ENCODE measurements at regions not wholly inside any gene's neighbourhood (a gene's known extent, or its start where the extent isn't known, plus 50 kb on each side); places are given as distances from the start of the nearest gene placed in this dataset.

DNA sequence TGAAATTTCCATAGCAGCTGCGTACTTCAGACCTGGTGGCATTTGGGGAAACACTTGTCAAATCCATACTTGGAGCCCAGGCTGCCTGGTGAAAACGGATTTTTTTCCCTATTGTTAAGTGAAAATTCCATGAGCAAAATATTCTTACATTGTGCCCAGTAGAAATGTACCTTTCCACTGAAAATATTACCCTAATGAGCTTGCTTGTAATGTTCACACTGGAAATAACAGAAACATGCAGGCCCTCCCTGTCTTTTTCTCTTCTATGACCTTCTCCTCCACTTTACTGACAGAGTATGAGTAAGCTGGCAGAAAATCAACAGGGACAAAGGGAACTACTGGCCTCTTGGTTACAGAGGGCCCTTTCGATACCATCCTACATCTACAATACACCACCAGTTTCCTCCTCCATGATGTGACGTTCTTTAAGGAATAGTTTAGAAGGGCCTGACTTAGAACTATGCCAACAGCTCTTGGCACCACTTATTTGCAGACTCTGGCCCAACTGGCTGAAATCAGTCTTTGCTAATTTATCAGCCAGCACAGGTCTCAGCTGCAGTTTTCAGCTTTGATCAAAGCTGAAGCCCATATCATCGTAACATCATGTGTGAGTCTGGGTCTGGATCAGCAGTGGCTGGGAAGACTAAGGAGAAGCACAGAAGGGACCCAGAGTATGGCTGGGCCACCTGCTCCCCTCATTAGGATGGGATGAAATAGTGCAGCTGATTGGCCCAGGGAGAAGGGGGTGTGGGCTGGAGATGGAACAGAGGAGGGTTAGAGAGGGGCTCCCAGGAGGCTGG is 272.2 kb upstream of the ID2 start:
- no peak overlapping the region for H3K4me3 ChIP-seq (ENCODE audit: low read depth, low read length)
- TF ChIP-seq, protein P1, sequence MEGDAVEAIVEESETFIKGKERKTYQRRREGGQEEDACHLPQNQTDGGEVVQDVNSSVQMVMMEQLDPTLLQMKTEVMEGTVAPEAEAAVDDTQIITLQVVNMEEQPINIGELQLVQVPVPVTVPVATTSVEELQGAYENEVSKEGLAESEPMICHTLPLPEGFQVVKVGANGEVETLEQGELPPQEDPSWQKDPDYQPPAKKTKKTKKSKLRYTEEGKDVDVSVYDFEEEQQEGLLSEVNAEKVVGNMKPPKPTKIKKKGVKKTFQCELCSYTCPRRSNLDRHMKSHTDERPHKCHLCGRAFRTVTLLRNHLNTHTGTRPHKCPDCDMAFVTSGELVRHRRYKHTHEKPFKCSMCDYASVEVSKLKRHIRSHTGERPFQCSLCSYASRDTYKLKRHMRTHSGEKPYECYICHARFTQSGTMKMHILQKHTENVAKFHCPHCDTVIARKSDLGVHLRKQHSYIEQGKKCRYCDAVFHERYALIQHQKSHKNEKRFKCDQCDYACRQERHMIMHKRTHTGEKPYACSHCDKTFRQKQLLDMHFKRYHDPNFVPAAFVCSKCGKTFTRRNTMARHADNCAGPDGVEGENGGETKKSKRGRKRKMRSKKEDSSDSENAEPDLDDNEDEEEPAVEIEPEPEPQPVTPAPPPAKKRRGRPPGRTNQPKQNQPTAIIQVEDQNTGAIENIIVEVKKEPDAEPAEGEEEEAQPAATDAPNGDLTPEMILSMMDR (IDR thresholded peaks at IDR 0.05; ENCODE audit: low read depth, low read length) = no peak

DNA sequence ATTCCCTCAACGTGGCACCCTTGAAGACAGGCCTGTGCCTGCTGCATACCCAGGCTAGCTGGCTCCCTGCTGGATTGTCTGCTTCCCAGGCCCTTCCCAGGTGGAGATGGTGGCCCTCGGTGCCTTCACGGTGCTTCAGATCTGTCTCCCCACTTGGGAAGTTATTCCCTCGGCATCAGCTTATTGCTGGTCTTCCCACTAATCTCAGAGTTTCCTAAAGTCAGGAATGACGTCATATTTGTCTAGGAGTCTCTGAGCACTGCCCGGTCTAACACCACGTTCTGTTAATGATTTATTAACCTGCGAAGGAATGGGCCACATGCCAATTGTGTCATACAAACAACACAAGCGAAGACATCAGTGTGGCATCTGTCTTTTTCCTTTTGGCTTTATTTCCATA is 269.8 kb upstream of the ID2 start:
- TF ChIP-seq, protein P1 (IDR thresholded peaks at IDR 0.05; ENCODE audit: low read depth, low read length) = no peak

DNA sequence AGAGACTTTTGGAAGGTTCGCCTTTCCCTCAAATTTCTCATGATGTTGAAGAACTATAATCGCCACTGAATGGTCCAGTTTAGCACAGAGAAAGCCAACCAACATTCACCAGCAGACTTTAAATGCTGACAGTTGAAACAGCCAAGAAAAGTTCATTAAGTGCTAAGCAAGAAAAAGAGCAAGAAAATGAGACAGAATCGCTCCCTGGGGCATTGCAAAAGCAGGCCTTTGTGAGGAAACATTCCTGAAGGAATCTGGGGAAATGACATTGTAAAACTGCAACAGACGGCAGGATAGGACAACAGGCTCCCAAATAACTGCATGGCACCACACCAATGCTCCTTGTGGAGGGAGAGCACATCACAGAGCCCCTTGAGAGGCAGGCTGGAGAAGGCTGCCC is 269.3 kb upstream of the ID2 start:
- TF ChIP-seq, protein P1 (IDR thresholded peaks at IDR 0.05; ENCODE audit: low read depth, low read length) = no peak
- no peak overlapping the region for H3K4me3 ChIP-seq (ENCODE audit: low read depth, low read length)

More for the DNA sequence above, 269.8 kb upstream of the ID2 start:
- H3K4me3 ChIP-seq (ENCODE audit: low read depth, low read length) = no peak overlapping the region

DNA sequence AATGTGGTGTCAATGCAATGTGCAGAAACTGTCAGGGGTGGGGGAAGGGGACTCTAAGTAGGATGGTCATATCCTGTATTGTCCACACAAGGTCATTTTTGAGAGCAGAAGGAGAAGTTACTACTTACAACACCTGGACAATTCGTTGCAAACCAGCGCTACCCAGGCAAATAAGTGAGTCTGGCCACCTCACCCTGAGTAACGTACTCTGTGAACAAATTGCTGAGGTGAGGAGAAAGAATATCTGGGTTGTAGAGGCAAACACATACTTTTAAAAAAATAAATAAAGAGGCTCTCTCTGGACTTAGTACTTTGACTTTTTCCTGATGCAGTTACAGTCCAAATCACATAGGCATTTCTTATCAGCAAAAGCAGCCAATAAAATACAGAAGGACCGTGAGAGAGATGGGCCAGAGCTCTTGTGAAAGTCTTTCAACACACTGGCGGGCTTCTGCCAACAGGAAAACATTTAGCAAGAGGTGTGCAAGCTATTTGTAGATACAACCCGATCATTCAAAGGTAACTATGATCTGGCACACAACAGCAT is 268.2 kb upstream of the ID2 start:
- TF ChIP-seq, protein P1 (IDR thresholded peaks at IDR 0.05; ENCODE audit: low read depth, low read length) = no peak
- no peak overlapping the region for H3K4me3 ChIP-seq (ENCODE audit: low read depth, low read length)

DNA sequence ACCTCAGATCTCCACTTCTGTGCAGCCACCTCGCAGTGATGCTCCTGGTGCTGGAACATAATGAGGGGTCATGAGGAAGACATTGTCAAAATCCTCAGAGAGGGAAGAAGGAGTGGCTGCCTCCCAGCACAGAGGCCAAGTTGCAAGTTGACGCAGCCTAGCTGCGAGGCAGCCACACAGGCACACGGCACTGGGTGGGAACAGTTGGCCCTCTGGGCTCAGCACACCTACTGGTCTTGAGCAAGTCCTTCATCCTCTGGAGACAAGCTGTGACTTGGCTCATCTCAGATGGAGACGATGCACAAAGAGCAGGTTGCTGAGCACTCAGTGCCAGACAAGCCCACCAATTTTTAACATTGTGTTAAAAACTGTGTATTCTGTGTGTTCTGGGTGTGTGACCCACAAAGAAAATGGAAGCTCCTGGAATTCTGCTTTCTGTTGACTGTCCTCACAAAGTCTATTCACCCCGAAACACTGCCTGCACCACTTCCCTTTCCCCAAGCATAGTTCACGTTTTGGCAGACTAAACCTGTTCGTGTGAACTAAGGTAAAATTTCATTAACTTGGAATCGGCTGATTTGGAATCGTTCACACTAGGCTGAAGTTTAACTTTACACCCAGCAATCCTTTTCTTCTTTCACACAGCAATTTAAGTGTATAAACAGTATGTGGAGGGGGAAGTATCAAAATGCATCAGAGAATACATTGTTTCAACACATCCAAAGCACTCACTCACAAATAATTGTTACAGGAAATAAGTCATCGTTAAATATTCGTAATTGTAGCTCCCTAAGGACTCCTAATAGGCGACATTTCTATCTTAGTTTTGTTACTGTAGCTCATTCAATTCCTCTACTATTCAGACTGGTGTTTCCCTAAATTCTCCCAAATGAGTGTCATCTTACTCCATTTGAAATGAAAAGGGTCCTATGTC is 266.6 kb upstream of the ID2 start:
- no peak overlapping the region for H3K4me3 ChIP-seq (ENCODE audit: low read depth, low read length)
- TF ChIP-seq, protein P1 (IDR thresholded peaks at IDR 0.05; ENCODE audit: low read depth, low read length) = no peak

DNA sequence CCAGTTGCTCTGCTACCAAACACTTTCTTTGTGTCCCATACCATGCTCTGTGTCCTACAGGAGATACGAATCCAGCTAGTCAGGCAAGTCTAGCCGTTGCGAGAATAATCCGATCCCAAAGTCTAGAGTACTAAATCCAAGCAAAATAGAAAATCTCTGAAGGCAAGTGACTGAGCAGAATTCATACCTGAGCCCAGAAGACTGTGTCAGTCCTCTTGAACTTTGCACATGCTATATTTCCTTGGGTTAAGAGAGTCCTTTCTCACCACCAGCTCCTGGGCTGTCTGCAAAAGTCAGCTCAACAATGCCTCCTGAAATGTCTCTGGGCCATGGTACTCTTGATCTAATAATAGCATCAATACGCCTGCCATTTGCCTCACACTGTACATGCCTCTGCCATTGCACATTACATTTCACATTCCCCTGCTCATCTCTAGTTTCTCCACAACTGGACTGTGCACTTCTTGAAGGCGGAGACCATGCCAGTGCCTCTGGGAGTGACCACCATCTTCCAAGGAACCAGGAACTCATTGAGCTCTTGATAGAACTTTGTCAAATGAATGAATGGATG is 265.8 kb upstream of the ID2 start:
- no peak overlapping the region for H3K4me3 ChIP-seq (ENCODE audit: low read depth, low read length)
- TF ChIP-seq, protein P1 (IDR thresholded peaks at IDR 0.05; ENCODE audit: low read depth, low read length) = no peak
